Chondrocyte (in vitro differentiated cells): ENCODE measurements at regions not wholly inside any gene's neighbourhood (a gene's known extent, or its start where the extent isn't known, plus 50 kb on each side); places are given as distances from the start of the nearest gene placed in this dataset.

Experiments
- DNase-seq: peaks from one replicate; pipeline ENCODE4 v3.0.0; 2021; ENCODE audit warnings: mixed read lengths, low spot score
- H3K27ac Mint-ChIP-seq: one replicate; pipeline ENCODE4 v1.8.0; 2021; ENCODE audit warnings: mild to moderate bottlenecking, moderate library complexity, mixed read lengths; ENCODE audit not compliant: unreplicated experiment
- H3K27me3 Mint-ChIP-seq: 2 replicates; pipeline ENCODE4 v1.8.0; 2021; ENCODE audit warnings: low read depth, mixed read lengths
- H3K36me3 Mint-ChIP-seq: 2 replicates; pipeline ENCODE4 v1.8.0; 2021; ENCODE audit warnings: low read depth, mixed read lengths
- H3K4me1 Mint-ChIP-seq: 2 replicates; pipeline ENCODE4 v1.8.0; 2021; ENCODE audit warnings: low read depth, mild to moderate bottlenecking, mixed read lengths
- H3K4me3 Mint-ChIP-seq: one replicate; pipeline ENCODE4 v1.8.0; 2021; ENCODE audit warnings: mild to moderate bottlenecking, moderate library complexity, mixed read lengths; ENCODE audit not compliant: unreplicated experiment
- H3K9me3 Mint-ChIP-seq: 2 replicates; pipeline ENCODE4 v1.8.0; 2021; ENCODE audit warnings: low read depth, mixed read lengths
- CTCF ChIP-seq: fragments of 200-600 bp; sonication (generic); IDR thresholded peaks from 2 replicates; pipeline ENCODE4 v1.5.0; 2021; ENCODE audit warnings: antibody characterized with exemption, mild to moderate bottlenecking, moderate library complexity

- no peak overlapping the region for H3K4me3 Mint-ChIP-seq
- DNase-seq: no peak
- peaks cover 41% of the 10 kb centered on the region for H3K27me3 Mint-ChIP-seq
- no peaks in the 10 kb centered on the region for H3K9me3 Mint-ChIP-seq
- no peaks in the 10 kb centered on the region for H3K4me1 Mint-ChIP-seq
- no peak for TF ChIP-seq CTCF
- H3K36me3 Mint-ChIP-seq: no peaks in the 10 kb centered on the region
- H3K27ac Mint-ChIP-seq: no peak overlapping the region
Measured at GRCh38 chr12:53806721-53807120, 54.9 kb upstream of the CISTR start.

- no peak for DNase-seq
- no peak for TF ChIP-seq CTCF
- Mint-ChIP-seq H3K4me1 (no peaks in the 10 kb centered on the region), H3K36me3 (no peaks in the 10 kb centered on the region), H3K9me3 (no peaks in the 10 kb centered on the region), H3K4me3 (no peak overlapping the region), H3K27ac (no peak overlapping the region), H3K27me3 (peaks cover 41% of the 10 kb centered on the region)
Measured at GRCh38 chr12:53807322-53807860, 55.6 kb upstream of the CISTR start.

- Mint-ChIP-seq H3K9me3 (no peaks in the 10 kb centered on the region), H3K27ac (no peak overlapping the region), H3K4me1 (no peaks in the 10 kb centered on the region), H3K4me3 (no peak overlapping the region), H3K36me3 (no peaks in the 10 kb centered on the region), H3K27me3 (peaks cover 35% of the 10 kb centered on the region)
- DNase-seq: no peak
- TF ChIP-seq CTCF: no peak
Measured at GRCh38 chr12:53808023-53808705, 56.4 kb upstream of the CISTR start.

- H3K27me3 Mint-ChIP-seq: peaks cover 34% of the 10 kb centered on the region
Measured at GRCh38 chr12:53809005-53809404, 57.2 kb upstream of the CISTR start.

GRCh38 chr12:53810950-53811349 lies 59.2 kb upstream of the CISTR start:
- Mint-ChIP-seq H3K27ac (no peak overlapping the region), H3K27me3 (peaks cover 28% of the 10 kb centered on the region), H3K9me3 (no peaks in the 10 kb centered on the region), H3K4me1 (no peaks in the 10 kb centered on the region), H3K36me3 (no peaks in the 10 kb centered on the region), H3K4me3 (no peak overlapping the region)
- TF ChIP-seq CTCF: no peak
- DNase-seq: no peak

More at GRCh38 chr12:53809005-53809404, 57.2 kb upstream of the CISTR start:
- no peaks in the 10 kb centered on the region for H3K9me3 Mint-ChIP-seq
- no peak for TF ChIP-seq CTCF
- no peak overlapping the region for H3K4me3 Mint-ChIP-seq
- H3K27ac Mint-ChIP-seq: no peak overlapping the region
- H3K36me3 Mint-ChIP-seq: no peaks in the 10 kb centered on the region
- no peak for DNase-seq
- H3K4me1 Mint-ChIP-seq: no peaks in the 10 kb centered on the region
